Pulmonary artery endothelial cell (primary cell): ENCODE measurements at regions not wholly inside any gene's neighbourhood (a gene's known extent, or its start where the extent isn't known, plus 50 kb on each side); places are given as distances from the start of the nearest gene placed in this dataset.
"Not testable (repeated sequence)": the region's sequence is repeated elsewhere in the genome, so short reads cannot be mapped to it uniquely, and the experiment has no call there.

ENCODE experiments used
- DNase-seq: peaks from one replicate; pipeline ENCODE4 v3.0.0-alpha.2; 2011; ENCODE audit warnings: low read depth, low spot score

DNA sequence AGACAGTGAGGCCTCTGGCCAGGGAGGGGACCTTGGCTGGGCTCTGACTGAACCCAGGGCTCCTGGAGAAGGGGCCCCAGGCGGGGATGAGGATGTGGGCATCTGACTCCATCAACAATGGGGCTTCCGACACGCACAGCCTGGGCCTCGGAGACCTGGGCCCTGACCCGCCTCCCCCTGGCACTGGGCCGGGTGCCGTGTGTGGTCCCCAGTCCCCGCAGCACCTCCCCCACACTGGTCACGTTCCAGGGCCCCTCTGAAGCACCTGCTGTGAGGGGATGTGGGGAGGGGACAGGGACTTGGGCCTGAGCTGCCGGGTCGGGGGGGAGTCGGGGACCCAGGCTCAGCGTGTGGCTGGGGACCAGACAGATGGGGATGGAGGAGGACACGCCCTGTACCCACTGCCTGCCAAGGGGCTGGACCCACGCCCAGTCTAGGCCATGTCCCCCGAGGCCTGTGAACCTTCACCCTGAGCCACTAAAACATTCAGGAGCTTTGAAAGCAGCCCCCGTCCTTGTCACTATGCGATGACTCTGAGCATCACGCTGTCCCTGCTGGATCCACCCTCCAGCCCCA is 165.8 kb downstream of the TMEM121 start:
- not testable (repeated sequence) for DNase-seq

DNA sequence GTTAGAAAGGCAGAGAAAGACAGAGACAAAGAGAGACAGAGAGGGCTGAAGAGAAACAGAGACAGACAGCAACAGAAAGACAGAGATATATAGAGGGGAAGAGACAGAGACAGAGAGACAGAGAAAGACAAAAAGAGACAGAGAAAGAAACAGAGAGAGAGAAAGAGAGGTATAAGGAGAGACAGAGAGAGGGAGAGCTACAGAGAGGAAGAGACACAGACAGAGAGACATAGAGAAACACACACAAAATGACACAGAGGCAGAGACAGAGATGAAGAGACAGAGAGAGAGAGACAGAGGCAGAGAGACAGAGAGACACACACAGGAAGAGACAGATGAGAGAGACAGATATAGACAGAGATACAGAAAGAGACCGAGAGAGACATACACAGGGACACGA is 168.6 kb downstream of the TMEM121 start:
- DNase-seq: no peak

DNA sequence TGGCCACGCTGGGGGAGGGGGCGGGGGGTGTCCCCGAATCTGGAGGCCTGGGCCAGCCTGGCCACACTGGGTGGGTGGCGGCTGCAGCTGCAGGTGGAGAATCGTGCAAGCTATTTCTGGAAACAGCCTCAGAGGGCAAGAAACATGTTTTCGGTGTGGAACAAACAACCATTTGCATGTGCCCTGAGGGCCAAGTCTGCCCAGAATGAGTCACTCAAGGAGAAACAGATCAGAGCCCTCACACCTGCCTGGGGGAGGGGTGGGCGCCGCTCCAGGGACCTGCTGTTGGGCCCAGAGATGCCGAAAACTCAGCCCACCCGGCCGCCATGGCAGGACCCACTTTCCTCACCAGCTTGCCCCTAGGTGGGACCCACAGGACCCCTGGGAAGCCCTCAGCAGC is 170.0 kb downstream of the TMEM121 start:
- DNase-seq: not testable (repeated sequence)

DNA sequence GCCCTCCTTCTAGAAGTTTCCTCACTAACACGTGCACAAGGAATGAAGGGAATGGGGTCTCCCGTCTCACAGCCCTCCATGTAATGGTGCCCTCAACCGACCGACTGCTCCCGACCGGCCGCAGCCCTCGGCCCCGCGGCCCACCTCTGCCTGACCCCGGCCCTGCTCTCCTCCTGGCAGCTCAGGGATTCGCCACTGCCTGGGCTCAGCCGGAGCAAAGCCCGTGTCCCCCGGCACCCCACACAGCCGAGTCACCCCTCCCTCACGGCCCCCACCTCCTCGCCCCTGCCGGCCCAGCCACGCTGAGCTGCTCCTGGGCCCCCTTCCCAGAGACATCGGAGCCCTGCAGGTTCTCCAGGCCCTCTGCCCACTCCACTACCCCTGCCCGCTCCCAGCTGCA is 171.0 kb downstream of the TMEM121 start:
- not testable (repeated sequence) for DNase-seq

DNA sequence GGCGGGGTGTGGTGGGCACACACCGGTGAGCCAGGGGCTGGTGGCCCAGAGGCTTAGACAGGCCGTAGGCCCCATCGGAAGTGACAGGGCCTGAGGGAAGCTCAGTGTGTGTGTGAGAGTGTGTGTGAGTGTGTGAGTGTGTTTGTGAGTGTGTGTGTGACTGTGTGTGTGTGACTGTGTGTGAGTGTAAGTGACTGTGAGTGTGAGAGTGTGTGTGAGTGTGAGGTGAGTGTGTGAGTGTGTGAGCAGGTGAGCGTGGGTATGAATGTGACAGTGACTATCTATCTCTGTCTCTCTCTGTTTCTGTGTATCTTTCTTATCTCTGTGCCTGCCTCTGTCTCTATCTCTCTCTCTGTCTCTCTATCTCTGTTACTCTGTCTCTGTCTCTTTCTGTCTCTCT is 171.6 kb downstream of the TMEM121 start:
- not testable (repeated sequence) for DNase-seq

DNA sequence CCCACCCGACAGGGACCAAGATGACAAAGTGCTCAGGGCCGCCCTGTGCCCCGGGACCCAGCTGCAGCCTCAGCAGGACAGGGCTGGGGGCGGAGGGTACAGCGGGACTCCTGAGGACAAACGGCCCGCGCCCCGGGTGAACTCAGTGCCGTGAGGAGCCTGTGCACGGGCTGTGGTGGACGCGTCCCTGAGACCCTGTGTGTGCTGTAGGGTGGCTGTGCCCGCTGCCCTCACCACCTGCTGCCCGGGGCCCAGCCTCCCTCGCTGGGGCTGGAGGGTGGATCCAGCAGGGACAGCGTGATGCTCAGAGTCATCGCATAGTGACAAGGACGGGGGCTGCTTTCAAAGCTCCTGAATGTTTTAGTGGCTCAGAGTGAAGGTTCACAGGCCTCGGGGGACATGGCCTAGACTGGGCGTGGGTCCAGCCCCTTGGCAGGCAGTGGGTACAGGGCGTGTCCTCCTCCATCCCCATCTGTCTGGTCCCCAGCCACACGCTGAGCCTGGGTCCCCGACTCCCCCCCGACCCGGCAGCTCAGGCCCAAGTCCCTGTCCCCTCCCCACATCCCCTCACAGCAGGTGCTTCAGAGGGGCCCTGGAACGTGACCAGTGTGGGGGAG is 172.7 kb downstream of the TMEM121 start:
- not testable (repeated sequence) for DNase-seq

DNA sequence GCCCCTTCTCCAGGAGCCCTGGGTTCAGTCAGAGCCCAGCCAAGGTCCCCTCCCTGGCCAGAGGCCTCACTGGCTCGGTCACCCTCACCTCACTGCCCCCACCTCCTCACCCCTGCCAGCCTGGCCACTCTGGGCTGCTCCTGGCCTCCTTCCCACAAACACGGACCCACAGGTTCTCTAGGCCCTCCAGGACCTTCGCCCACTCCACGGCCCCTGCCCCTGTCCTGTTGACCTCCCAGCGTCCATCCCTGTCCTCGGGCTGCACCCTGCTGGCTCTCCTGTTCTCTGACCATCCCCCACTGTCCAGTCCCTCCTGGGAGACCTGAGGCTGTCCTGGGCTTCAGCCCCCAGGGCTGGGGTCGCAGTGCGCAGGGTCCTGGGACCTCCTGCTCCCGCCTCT is 173.3 kb downstream of the TMEM121 start:
- DNase-seq: not testable (repeated sequence)

DNA sequence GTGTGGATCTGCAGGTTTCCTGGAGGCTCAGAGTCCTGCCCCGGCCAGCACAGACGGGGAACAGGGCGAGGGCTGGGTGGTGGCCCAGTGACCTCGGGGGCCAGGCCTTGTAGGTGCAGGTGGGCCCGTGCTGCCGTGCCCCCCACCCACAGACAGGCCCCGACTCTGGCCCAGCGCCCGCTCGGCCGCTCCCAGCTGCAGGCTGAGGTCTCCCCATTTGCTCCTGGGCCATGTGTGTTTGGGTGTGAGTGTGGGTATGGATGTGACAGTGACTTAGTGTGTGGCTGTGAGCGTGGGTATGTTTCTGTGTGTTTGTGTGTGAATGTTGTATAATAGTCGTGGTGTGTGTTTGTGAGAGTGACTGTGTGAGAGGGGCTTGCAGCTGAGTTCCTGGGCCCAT is 173.8 kb downstream of the TMEM121 start:
- DNase-seq: not testable (repeated sequence)

DNA sequence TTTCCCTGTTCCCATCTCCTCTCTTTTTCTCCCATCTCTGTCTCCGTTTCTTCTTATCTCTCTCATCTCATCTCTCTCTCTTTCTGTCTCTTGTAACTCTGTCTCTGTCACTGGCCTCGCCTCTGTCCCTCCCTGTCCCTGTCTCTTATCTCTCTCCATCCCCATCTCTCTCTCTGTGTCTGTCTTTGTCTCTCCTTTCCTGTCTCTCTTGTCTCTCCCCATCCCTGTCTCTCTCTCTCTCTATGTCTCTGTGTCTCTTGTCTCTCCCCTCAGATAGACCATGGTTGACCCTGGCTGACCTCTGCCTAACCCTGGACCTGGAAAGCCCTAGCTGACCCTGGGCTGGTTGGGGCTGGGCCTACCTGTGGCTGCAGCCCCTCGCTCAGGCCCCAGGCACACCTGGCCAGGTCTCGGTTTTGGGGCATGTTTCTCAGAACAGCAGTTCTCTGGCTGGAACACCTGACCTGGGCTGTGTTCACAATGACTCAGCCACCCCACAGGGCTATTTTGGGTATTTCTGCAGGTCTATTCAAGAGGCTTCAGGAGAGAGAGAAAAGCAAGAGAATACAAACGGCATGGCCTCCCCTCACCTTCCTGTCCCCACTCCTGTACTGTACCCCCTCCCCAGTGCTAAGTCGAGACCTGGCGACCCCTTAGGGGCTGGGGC is 174.4 kb downstream of the TMEM121 start:
- DNase-seq: no peak

DNA sequence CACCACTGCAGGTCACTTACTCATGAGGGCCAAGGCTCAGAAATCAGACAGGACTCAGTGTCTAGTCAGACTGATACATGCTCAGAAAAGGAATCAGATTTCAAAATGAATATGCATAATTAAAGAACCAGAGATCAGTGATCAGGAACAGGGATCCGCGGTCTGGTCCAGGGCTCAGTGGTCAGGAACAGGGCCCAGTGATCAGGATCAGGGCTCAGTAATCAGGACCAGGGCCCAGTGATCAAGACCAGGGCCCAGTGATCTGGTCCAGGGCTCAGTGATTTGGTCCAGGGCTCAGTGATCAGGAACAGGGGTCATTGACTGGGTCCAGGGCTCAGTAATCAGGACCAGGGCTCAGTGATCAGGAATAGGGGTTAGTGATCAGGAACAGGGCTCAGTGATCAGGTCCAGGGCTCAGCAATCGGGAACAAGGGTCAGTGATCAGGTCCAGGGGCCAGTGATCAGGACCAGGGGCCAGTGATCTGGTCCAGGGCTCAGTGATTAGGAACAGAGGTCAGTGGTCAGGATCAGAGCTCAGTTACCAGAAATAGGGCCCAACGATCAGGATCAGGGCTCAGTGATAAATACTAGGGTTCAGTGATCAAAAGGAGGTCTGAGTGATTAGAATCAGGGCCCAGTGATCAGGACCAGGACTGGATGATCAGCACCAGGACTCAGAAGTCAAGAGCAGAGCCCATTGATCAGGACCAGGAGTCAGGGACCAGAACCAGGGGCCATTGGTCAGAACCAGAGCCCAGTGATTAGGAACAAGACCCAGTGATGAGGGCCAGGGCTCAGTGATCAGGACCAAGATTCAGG is 175.3 kb downstream of the TMEM121 start:
- no peak for DNase-seq

DNA sequence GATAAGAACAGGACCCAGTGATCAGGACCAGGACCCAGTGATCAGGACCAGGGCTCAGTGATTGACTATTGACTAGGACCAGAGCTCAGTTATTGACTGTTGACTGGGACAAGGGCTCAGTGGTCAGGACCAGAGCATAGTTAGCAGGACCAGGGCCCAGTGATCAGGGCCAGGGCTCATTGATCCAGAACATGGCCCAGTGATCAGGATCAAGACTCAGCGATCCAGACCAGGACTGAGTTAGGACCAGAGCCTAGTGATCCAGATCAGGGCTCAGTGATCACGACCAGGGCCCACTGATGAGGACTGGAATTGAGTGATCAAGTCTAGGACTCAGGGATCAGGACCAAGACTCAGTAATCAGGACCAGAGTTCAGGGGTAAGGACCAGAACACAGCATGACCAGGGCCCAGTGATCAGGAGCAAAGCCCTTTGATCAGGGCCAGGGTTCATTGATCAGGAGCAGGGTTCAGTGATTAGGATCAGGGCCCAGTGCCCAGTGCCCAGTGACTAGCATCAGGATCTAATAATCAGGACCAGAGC is 176.0 kb downstream of the TMEM121 start:
- no peak for DNase-seq

DNA sequence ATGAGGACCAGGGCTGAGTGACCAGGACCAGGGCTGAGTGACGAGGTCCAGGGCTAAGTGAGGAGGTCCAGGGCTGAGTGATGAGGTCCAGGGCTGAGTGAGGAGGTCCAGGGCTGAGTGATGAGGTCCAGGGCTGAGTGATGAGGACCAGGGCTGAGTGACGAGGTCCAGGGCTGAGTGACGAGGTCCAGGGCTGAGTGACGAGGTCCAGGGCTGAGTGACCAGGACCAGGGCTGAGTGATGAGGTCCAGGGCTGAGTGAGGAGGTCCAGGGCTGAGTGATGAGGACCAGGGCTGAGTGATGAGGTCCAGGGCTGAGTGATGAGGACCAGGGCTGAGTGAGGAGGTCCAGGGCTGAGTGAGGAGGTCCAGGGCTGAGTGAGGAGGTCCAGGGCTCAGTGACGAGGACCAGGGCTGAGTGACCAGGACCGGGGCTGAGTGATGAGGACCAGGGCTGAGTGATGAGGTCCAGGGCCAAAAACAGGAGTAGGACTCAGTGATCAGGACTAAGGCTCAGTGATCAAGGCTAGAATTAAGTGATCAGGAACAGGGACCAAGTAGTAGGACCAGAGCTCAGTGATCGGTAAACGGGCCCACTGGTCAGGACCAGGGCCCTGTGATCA is 176.8 kb downstream of the TMEM121 start:
- DNase-seq: not testable (repeated sequence)

DNA sequence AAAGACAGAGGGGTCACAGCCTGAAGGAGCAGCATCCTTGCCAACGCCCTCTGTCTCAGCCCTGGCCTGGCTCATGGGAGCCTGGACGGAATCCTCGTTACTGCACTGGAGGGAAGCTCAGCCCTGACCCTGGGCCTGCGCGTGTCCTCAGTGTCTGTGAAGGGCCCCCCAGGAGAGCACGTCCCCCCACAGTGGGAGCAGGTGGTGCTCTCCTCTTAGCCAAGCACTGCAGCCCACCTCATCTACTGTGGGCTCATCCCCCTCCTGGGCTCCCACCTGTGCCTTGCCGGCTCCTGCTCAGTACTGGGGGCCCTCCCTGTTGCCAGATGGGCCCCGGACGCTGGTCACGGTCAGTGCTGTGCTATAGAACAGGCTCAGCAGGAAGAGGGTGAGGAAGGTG is 177.7 kb downstream of the TMEM121 start:
- not testable (repeated sequence) for DNase-seq

DNA sequence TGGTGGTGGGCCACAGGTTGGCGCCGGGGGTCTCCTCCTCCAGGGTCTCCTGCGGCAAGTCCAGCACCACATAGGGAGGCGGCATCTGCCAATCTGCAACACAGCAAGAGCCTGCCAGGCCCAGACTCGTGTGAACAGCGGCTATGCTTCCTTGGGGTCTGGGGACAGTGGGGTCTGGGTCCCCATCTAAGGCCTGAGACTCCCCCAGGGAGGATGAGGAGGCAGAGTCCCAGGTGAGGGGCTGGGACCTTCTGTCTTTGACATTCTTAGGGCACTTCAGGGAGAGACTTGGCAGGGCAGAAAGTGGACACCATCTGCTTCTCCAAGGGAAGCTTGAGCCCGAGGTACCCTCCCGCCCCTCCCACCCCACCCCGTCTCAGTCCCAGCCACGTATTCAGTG is 178.1 kb downstream of the TMEM121 start:
- not testable (repeated sequence) for DNase-seq

DNA sequence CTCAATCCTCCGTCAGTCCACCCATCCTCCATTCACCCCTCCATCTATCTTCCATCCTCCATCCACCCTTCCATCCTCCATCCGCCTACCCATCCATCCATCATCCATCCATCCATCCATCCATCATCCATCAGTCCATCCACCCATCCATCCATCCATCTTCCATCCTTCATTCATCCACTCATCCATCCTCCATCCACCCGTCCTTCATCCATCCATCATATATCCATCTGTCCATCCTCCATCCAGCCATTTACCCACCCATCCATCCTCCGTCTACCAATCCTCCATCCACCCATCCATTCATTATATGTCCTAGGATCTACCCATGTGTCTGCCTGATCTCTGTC is 179.1 kb downstream of the TMEM121 start:
- not testable (repeated sequence) for DNase-seq

DNA sequence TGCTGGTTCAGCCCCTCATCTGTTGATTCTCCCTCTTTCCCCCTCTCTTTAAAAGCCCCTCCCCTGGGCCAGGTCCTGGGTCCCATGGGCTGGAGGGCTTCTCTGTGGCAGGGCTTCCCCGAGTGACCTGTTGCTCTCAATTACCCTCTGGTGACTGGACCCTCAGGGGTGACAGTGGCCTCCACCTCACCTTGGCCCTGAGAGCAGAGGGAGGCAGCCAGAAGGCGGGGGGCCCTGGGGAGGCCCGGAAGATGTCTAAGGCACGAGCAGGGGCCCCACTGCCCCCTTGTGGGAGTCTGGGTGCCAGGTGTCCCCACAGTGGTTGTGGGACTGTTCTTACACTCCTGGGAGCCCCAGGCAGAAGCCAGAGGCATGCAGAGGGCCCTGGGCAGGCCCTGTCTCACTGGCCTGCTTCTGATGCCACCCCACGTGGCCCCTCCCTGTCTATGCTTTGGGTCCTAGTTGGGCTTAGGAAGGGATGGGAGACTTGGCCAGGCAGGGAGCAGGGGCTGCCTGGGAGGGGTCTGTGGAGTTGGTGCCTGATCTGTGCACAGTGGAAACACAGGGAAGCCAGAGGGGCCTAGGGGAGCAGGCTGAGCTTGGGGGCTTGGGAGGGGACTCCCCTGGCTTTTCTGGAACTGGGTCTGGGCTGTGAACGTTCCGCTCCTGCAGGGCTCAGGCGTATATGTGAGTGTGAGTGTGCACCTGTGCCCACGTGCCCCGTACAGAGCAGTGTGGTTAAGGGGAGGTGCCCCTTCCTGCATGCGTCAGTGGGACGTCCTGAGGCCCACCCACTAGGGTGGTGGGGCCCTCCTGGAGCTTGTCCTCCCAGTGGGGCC is 179.7 kb downstream of the TMEM121 start:
- not testable (repeated sequence) for DNase-seq

DNA sequence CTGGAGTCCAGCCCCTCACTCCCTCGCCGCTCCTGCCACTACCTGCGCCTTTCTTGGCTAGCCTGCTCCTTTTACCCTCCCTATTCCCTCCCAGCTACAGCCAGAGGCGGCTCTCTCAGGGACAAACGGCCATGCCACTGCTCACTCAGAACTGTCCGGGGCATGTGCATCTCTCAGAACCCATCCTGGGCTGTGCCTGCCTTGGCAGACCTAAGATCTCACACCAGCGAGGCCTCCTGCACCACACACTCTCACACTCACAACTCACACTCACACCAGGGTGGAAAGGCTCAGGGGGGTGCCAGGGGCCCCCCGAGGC is 180.3 kb downstream of the TMEM121 start:
- DNase-seq: not testable (repeated sequence)

DNA sequence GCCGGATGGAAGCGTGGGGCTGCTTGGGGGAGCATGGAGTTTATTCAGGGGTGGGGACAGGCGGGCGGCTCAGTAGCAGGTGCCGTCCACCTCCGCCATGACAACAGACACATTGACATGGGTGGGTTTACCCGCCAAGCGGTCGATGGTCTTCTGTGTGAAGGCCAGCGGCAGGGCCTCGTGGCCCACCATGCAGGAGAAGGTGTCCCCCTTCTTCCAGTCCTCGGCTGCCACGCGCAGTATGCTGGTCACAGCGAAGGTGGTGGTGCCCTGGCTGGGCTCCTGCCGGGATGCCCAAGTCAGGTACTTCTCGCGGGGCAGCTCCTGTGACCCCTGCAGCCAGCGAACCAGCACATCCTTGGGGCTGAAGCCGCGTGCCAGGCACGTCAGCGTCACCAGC is 180.7 kb downstream of the TMEM121 start:
- not testable (repeated sequence) for DNase-seq

DNA sequence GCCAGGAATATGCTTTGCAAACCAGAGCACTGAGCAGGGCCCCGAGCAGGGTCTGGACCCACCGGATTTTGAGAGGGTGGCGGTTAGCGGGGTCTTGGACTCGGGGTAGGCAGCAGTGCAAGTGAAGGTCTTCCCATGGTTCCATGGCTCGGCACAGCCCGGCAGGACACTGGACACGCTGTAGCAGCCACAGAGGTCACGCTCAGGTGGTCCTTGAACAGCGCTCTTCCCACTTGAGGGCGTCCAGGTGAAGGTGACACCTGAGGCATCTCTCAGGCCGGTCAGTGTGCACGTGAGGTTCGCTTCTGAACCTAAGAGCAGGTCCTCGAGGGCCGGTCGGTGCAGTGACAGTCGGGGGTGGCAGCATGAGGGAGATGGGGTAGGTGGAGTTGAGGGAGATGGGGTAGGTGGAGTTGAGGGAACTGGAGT is 181.4 kb downstream of the TMEM121 start:
- DNase-seq: not testable (repeated sequence)
